GM18517 (cell line): ENCODE measurements at regions not wholly inside any gene's neighbourhood (a gene's known extent, or its start where the extent isn't known, plus 50 kb on each side); places are given as distances from the start of the nearest gene placed in this dataset.

Source experiments
- ATAC-seq: cut with Tn5 transposase; IDR thresholded peaks from one replicate; pipeline ENCODE4 v1.9.1; 2021; ENCODE audit warnings: mild to moderate bottlenecking, moderate library complexity; ENCODE audit not compliant: unreplicated experiment

GRCh38 chr15:36218991-36219390 lies 360.4 kb upstream of the CDIN1 start:
- no peak for ATAC-seq

GRCh38 chr15:36221992-36222391 lies 357.4 kb upstream of the CDIN1 start:
- ATAC-seq: no peak

GRCh38 chr15:36230776-36231175 lies 348.6 kb upstream of the CDIN1 start:
- no peak for ATAC-seq

- ATAC-seq: no peak
Observed at GRCh38 chr15:36232491-36232890, 346.9 kb upstream of the CDIN1 start.

- no peak for ATAC-seq
Observed at GRCh38 chr15:36234743-36235142, 344.7 kb upstream of the CDIN1 start.

- ATAC-seq: no peak
Observed at GRCh38 chr15:36235173-36235572, 344.3 kb upstream of the CDIN1 start.

DNA sequence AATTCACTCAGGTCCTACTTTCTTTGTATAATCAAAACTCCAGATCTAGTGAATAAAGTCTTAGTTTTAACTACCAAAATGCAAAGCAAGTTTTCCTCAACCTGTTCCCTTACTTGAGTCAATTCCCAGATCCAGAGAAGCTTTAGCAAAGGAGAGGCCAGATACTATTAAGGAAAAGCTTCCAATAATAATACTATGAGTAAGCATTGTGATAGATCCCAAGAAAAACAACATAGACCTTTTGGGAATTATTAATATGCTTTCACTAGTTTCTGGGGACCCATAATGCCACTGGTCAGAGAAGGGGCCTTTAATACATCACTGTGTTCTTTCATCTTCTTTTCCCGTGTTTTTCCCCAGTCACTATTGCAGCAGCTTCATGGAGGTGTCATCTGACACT lies 339.9 kb upstream of the CDIN1 start:
- no peak for ATAC-seq

- ATAC-seq: no peak
Observed at GRCh38 chr15:36251450-36251849, 328.0 kb upstream of the CDIN1 start.

- ATAC-seq: no peak
Observed at GRCh38 chr15:36252146-36252711, 327.2 kb upstream of the CDIN1 start.

DNA sequence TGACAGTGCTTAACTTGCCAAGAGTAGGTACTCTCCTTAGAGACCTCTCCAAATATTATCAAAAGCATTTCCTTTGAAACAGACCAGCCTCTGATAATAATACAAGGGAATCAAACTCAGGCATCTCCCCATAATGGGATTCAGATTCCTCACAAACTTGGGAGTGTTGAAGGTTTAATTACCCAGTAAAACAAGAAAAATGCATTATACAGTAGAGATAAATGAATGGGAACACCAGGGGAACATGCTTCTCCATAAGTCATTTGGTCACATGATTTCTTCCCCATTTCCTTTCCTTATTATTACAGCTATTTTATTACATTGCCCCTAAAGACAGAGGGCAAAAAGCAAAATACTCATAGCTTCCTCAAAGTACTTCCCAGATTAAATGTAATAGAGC lies 325.0 kb upstream of the CDIN1 start:
- no peak for ATAC-seq

GRCh38 chr15:36256404-36256807 lies 323.0 kb upstream of the CDIN1 start:
- no peak for ATAC-seq

GRCh38 chr15:36263666-36264065 lies 315.8 kb upstream of the CDIN1 start:
- ATAC-seq: no peak

DNA sequence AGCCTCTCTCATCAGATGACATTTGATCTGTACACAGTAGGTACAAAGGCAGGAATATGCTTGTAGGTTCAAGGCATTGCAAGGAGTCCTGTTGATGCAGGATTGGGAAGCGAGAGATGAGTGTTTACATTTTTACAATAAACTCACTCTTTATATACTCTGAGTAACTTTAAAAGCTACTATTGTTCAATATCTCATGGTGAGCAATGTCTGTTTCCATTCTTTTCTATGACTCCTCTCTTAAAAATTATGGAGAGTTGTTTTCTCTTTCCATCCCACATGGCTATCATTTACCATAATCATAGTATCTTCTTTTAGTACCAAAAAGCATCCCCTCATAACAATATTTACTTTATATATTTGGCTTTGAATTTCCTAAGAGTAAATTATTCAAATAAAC lies 314.0 kb upstream of the CDIN1 start:
- no peak for ATAC-seq

DNA sequence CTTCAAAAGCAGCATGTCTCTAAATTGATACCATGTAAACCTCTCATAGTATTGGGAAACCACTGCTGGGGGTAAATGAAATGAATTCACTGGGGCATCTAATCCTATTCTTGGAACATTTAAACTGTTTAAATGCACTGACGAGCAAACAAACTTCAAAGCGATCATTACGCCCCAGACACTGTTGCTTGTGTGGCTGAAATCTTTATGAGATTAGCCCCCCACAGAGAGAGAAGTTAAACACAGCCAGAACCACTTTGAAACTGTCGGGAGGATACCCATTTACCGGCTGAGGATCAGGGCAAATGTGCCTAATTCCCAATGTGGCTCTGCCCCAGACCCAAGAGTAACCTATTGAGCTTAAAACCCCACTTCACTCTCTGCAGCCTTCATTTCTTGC lies 308.4 kb upstream of the CDIN1 start:
- ATAC-seq: no peak

DNA sequence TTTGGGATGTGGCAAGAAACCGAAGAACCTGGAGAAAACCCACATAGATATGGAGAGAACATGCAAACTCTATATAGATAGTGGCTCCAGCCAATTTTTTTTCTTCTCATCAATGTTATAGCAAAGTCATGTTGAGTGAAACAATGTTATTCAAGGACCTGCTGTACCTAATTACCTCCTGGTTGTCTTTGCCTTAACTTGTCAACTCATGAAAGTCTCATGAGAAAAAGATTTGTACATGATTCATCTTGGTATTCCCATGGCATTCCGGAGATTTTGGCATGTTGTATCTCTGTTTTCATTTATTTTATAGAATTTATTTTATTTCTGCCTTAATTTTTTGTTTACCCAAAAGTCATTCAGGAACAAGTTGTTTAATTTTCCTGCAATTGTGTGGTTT lies 303.8 kb upstream of the CDIN1 start:
- no peak for ATAC-seq

DNA sequence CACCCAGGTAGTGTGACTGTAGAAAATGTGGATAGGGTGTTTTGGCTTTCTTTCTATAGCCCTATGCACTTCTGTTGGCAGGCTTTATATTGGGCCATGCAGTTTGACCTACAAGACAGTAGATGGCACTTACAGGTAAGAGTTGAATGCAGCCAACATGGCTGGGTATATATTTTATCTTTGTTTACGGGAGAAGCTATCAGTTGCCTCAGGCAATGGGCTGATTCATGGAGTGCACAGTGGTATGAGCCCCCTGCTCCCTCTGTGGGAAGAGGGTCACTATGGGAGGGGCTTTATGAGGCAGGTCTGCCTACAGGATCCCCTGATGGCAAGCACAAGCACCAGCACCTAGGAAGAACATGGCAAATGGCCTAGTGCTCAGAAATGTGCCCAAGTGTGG lies 301.2 kb upstream of the CDIN1 start:
- no peak for ATAC-seq

GRCh38 chr15:36282821-36283220 lies 296.6 kb upstream of the CDIN1 start:
- ATAC-seq: no peak

GRCh38 chr15:36284911-36285310 lies 294.5 kb upstream of the CDIN1 start:
- ATAC-seq: no peak

GRCh38 chr15:36291501-36291900 lies 287.9 kb upstream of the CDIN1 start:
- ATAC-seq: no peak

DNA sequence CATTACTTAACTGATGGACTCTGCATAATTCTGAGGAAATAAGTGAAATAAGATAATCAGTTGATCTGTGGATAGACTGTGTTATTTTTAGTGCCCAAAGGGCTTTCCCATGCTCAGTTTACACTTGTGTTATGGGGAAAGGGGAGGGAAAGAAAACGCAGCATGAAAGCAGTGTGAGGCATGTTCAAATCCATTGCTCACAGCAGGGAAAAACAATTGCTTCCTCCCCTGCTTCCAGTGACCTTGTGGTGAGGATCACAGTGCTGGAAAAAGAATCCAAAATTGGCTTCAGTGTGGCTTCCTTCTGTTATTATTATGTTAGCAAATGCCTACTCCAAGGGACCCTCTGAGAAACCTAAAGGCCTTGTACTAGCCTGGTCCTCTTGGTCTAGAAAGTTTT lies 285.1 kb upstream of the CDIN1 start:
- ATAC-seq: no peak

- ATAC-seq: no peak
Observed at GRCh38 chr15:36301947-36302346, 277.5 kb upstream of the CDIN1 start.

GRCh38 chr15:36313021-36313420 lies 266.4 kb upstream of the CDIN1 start:
- ATAC-seq: no peak

DNA sequence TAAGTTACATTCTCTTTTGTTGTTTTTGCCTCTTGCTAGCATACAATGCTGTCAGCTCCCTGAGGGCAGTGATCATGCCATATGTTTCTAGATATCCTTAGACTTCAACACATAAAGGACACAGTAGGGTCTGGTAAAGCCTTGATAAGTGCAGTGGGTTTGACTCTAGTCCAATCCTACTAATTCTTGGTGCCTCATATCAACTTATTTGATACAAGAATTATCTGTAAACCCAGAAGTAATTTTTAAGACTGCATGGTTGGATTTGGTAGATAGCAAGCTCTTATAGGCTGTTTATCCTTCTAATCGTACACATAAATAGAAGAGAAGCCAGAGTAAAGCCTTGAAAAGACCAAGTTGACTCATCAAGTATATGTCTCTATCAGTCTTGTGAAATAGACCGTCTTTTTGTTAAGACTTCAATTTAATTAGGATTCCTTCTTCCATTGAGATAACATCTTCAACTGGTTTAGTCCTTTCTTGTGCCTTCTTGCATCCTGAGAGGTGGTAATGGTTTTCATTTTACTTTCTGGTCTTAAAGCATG lies 265.6 kb upstream of the CDIN1 start:
- no peak for ATAC-seq
